ENCODE measurements at regions not wholly inside any gene's neighbourhood (a gene's known extent, or its start where the extent isn't known, plus 50 kb on each side); places are given as distances from the start of the nearest gene placed in this dataset.

GRCh38 chr9:107886826-107887225, 397.3 kb upstream of the KLF4 start:
- TF ChIP-seq CTCF (IDR thresholded peaks at IDR 0.05; ENCODE audit: low read depth, low read length) (no peak), POLR2A (IDR thresholded peaks at IDR 0.05; ENCODE audit: extremely low read depth, insufficient read length) (no peak)
